ENCODE measurements at regions not wholly inside any gene's neighbourhood (a gene's known extent, or its start where the extent isn't known, plus 50 kb on each side); places are given as distances from the start of the nearest gene placed in this dataset.

DNA sequence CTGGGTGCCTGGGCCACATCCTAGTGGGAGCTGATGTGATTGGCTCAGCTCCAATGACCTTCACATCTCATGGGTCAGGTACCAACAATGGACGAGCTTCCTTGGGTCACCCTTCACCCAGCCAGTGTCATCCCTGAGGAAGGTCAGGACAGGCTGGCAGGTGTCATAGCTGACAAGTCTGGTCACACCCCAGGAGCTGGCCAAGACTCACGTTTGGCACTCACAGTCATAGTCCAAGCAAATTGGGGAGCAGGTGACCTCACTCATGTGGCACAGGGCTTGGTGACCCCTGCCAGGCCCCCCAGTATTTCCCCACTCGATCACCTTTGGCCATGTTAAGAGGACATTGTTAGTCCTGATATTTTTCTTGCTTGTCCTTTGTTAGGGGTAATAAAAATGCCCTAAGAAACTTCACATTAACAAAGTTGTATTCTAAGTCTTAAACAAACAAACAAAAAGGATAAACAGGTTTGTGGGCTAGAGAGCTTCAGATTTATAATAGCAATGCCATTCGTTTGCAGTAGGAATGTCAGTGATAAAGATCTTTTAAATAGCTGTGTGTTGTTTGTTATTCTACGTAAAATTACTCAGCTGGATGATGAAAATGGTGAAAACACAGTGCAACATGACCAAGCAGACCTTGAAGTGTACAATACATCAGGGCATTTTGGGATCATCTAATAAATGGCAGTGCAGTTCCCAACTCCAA lies 79.5 kb upstream of the POMGNT2 start:
- TF ChIP-seq, protein P1, sequence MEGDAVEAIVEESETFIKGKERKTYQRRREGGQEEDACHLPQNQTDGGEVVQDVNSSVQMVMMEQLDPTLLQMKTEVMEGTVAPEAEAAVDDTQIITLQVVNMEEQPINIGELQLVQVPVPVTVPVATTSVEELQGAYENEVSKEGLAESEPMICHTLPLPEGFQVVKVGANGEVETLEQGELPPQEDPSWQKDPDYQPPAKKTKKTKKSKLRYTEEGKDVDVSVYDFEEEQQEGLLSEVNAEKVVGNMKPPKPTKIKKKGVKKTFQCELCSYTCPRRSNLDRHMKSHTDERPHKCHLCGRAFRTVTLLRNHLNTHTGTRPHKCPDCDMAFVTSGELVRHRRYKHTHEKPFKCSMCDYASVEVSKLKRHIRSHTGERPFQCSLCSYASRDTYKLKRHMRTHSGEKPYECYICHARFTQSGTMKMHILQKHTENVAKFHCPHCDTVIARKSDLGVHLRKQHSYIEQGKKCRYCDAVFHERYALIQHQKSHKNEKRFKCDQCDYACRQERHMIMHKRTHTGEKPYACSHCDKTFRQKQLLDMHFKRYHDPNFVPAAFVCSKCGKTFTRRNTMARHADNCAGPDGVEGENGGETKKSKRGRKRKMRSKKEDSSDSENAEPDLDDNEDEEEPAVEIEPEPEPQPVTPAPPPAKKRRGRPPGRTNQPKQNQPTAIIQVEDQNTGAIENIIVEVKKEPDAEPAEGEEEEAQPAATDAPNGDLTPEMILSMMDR (IDR thresholded peaks at IDR 0.05; ENCODE audit: low read depth, low read length, missing control alignments) = no peak
- Histone ChIP-seq H3K27me3 (replicated peaks) (no peaks in the 10 kb centered on the region), H3K27ac (no peak overlapping the region), H3K36me3 (replicated peaks) (no peaks in the 10 kb centered on the region), H3K4me3 (ENCODE audit: low read depth, low read length) (no peak overlapping the region)
- in situ Hi-C loops (cut with HindIII; ENCODE audit: low pct_ligation_motif_present, low sequenced_read_pairs) = no loop called here
- no peak for DNase-seq

DNA sequence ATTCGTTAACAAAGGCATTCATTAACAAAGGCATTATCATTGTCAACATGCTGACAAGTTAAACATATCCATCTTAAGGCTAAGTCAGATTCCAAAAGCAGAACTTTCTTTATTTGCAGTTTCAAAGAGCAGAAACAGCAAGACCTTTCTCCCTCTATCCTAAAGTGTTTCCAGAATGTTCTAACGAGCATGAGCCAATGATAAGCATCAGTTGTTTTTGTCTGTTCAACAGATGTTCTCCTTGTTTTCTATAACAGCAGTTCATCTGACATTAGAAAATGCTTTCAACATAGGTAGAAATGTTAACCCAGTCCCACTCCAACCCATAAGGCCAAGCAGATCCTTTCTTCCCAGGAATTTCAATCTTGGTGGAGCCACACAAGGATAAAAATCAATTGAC lies 77.6 kb upstream of the POMGNT2 start:
- DNase-seq = no peak
- Histone ChIP-seq H3K4me3 (ENCODE audit: low read depth, low read length) (no peak overlapping the region), H3K27ac (no peak overlapping the region), H3K27me3 (replicated peaks) (no peaks in the 10 kb centered on the region), H3K36me3 (replicated peaks) (no peaks in the 10 kb centered on the region)
- in situ Hi-C loops (cut with HindIII; ENCODE audit: low pct_ligation_motif_present, low sequenced_read_pairs) = no loop called here
- TF ChIP-seq, protein P1 (IDR thresholded peaks at IDR 0.05; ENCODE audit: low read depth, low read length, missing control alignments) = no peak

DNA sequence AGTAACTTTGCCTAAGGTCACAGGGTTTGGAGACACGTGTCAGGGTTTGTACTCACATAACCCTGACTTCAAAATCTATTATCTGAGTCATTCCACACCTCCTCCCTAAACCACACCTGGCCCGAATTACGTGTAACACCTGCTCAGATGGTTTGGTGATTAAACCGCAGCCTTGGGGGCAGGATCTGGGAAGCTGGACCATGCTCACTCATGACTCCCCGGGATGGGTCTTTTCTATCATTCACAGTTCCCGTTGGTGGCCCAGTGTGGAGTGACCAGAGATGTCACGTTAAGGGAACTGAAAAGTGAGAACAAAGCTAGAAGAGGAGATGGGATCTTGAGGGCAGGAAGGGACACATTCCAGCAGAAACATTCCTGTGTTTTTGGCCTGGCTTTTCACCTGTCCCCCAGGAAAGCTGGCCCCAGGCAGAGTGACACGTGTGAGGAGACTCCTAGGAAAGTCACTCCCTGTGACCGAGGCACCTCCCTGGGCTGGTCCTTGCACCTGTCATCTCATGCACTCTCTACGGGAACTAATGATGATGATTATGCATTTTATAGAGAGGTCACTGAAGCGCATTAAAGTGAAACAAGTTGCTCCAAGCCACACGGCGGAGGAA lies 75.4 kb upstream of the POMGNT2 start:
- DNase-seq = no peak
- H3K27ac ChIP-seq = no peak overlapping the region
- in situ Hi-C loops (cut with HindIII; ENCODE audit: low pct_ligation_motif_present, low sequenced_read_pairs) = no loop called here
- no peaks in the 10 kb centered on the region for H3K36me3 ChIP-seq (replicated peaks)
- no peak overlapping the region for H3K4me3 ChIP-seq (ENCODE audit: low read depth, low read length)
- TF ChIP-seq, protein P1 (IDR thresholded peaks at IDR 0.05; ENCODE audit: low read depth, low read length, missing control alignments) = no peak
- H3K27me3 ChIP-seq (replicated peaks) = no peaks in the 10 kb centered on the region

DNA sequence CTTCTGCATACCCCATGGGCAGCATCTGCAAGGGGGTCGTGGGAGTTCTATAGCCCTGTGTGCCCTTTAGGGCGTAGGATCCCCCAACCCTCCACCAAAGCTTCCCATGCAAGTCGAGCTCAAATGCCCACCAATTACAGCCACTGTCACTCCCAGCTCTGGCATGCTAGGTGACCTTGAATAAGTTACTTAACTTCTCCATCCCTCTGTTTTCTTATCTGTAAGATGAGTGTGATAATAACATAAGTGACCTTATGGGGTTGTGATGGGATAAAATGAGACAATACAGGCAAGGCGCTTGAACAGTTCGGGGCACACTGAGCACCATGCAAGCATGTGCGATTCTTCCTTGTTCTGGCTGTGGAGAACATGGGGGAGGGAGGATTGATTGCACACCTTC lies 74.8 kb upstream of the POMGNT2 start:
- TF ChIP-seq, protein P1 (IDR thresholded peaks at IDR 0.05; ENCODE audit: low read depth, low read length, missing control alignments) = no peak
- Histone ChIP-seq H3K27me3 (replicated peaks) (no peaks in the 10 kb centered on the region), H3K4me3 (ENCODE audit: low read depth, low read length) (no peak overlapping the region), H3K27ac (peak overlapping the region; percentile 88), H3K36me3 (replicated peaks) (no peaks in the 10 kb centered on the region)
- DNase-seq = no peak
- in situ Hi-C loops (cut with HindIII; ENCODE audit: low pct_ligation_motif_present, low sequenced_read_pairs) = no loop called here

DNA sequence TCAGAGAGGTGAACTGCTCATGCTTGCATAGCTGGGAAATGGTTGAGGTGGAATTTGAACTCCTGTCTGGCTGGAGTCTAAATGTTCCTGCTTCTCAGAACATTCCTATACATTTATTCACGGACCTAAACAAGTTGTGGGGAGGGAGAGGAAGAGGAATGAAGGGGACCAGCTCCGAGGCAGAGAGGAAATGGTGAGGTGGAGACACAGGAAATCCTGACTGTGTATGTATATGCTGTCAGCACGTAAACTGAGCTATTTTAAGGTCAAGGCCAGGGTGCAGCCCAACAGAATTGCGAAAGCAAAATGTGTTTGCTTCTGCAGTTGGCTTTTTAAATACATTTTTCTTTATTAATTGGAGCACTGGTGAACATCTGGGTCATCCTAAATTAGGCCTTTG lies 74.1 kb upstream of the POMGNT2 start:
- TF ChIP-seq, protein P1 (IDR thresholded peaks at IDR 0.05; ENCODE audit: low read depth, low read length, missing control alignments) = no peak
- Histone ChIP-seq H3K27ac (peak overlapping the region; percentile 88), H3K4me3 (ENCODE audit: low read depth, low read length) (no peak overlapping the region), H3K36me3 (replicated peaks) (no peaks in the 10 kb centered on the region), H3K27me3 (replicated peaks) (no peaks in the 10 kb centered on the region)
- peak; percentile 95 for DNase-seq
- in situ Hi-C loops (cut with HindIII; ENCODE audit: low pct_ligation_motif_present, low sequenced_read_pairs) = no loop called here

All from brain microvascular endothelial cell (primary cell).